ENCODE measurements at regions not wholly inside any gene's neighbourhood (a gene's known extent, or its start where the extent isn't known, plus 50 kb on each side); places are given as distances from the start of the nearest gene placed in this dataset.

DNA sequence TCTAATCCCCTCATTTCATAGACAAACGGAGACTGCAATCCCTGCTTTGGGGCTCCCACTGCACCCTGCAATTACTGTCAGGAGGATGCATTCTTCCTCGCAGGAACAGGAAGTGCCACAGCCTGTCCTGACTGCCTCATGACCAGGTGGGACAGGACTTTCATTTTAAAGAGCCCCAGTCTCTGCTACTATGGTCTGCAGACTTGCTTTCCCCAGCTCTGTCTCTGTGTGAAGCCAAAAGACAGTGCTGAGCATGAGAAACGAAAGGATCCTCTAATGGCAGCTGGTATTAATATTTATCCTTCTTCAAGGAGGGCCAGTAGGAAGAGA lies 60.0 kb upstream of the PNMA1 start:
- peaks cover 3 to 47% (median 23%) of the 10 kb centered on the region in 4 donors for H3K4me1 ChIP-seq (ENCODE audit: control insufficient read depth in 4 of 4, insufficient read depth in 4 of 4, low read length in 3 of 4)
- no peaks in the 10 kb centered on the region for H3K27me3 ChIP-seq (ENCODE audit: control insufficient read depth in 4 of 4, insufficient read depth in 4 of 4, low read length in 3 of 4)
- no peak for TF ChIP-seq RAD21 (IDR thresholded peaks at IDR 0.05)
- TF ChIP-seq, protein P1, sequence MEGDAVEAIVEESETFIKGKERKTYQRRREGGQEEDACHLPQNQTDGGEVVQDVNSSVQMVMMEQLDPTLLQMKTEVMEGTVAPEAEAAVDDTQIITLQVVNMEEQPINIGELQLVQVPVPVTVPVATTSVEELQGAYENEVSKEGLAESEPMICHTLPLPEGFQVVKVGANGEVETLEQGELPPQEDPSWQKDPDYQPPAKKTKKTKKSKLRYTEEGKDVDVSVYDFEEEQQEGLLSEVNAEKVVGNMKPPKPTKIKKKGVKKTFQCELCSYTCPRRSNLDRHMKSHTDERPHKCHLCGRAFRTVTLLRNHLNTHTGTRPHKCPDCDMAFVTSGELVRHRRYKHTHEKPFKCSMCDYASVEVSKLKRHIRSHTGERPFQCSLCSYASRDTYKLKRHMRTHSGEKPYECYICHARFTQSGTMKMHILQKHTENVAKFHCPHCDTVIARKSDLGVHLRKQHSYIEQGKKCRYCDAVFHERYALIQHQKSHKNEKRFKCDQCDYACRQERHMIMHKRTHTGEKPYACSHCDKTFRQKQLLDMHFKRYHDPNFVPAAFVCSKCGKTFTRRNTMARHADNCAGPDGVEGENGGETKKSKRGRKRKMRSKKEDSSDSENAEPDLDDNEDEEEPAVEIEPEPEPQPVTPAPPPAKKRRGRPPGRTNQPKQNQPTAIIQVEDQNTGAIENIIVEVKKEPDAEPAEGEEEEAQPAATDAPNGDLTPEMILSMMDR (IDR thresholded peaks at IDR 0.05; ENCODE audit: low read depth, low read length, missing input control): no peak
- TF ChIP-seq EGR1 (IDR thresholded peaks at IDR 0.05; ENCODE audit: low read depth in 2 of 2): no peak
- no peak for TF ChIP-seq JUND (IDR thresholded peaks at IDR 0.05)
- no peak for TF ChIP-seq FOXA1 (IDR thresholded peaks at IDR 0.05)
- TF ChIP-seq TAF1 (conservative IDR thresholded peaks at IDR 0.05): no peak
- no peak for TF ChIP-seq YY1 (IDR thresholded peaks at IDR 0.05)
- TF ChIP-seq, protein P2, sequence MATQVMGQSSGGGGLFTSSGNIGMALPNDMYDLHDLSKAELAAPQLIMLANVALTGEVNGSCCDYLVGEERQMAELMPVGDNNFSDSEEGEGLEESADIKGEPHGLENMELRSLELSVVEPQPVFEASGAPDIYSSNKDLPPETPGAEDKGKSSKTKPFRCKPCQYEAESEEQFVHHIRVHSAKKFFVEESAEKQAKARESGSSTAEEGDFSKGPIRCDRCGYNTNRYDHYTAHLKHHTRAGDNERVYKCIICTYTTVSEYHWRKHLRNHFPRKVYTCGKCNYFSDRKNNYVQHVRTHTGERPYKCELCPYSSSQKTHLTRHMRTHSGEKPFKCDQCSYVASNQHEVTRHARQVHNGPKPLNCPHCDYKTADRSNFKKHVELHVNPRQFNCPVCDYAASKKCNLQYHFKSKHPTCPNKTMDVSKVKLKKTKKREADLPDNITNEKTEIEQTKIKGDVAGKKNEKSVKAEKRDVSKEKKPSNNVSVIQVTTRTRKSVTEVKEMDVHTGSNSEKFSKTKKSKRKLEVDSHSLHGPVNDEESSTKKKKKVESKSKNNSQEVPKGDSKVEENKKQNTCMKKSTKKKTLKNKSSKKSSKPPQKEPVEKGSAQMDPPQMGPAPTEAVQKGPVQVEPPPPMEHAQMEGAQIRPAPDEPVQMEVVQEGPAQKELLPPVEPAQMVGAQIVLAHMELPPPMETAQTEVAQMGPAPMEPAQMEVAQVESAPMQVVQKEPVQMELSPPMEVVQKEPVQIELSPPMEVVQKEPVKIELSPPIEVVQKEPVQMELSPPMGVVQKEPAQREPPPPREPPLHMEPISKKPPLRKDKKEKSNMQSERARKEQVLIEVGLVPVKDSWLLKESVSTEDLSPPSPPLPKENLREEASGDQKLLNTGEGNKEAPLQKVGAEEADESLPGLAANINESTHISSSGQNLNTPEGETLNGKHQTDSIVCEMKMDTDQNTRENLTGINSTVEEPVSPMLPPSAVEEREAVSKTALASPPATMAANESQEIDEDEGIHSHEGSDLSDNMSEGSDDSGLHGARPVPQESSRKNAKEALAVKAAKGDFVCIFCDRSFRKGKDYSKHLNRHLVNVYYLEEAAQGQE (IDR thresholded peaks at IDR 0.05): no peak
- no peak for TF ChIP-seq ATF3 (IDR thresholded peaks at IDR 0.05)
- TF ChIP-seq NR2F2 (IDR thresholded peaks at IDR 0.05): no peak
- no peak for TF ChIP-seq HNF4A (conservative IDR thresholded peaks at IDR 0.05)
- TF ChIP-seq FOXA2 (IDR thresholded peaks at IDR 0.05): no peak
- WGBS: 70% methylated on average over 3 of the region's 3 CpGs
- no peaks in the 10 kb centered on the region for H3K9me3 ChIP-seq (ENCODE audit: control insufficient read depth in 4 of 4, low read length in 3 of 4)
- DNase-seq (ENCODE audit: low spot score): no peak
- no peak overlapping the region for H3K27ac ChIP-seq (ENCODE audit: low read depth in 1 of 2, low read length in 2 of 2)
- H3K4me3 ChIP-seq (ENCODE audit: low read depth in 1 of 3, low read length in 3 of 3): no peak overlapping the region
- no peaks in the 10 kb centered on the region for H3K36me3 ChIP-seq (ENCODE audit: control insufficient read depth in 4 of 4, insufficient read depth in 3 of 4, low read depth in 1 of 4, low read length in 3 of 4)
- H3K9ac ChIP-seq (ENCODE audit: low read depth in 1 of 2, low read length in 2 of 2): no peak overlapping the region

GRCh38 chr14:73773441-73774240 lies 59.5 kb upstream of the PNMA1 start:
- no peak for DNase-seq (ENCODE audit: low spot score)
- peak overlapping the region; percentile 9 to 40 for H3K27ac ChIP-seq (ENCODE audit: low read depth in 1 of 2, low read length in 2 of 2)
- peaks cover 6 to 51% (median 25%) of the 10 kb centered on the region in 4 donors for H3K4me1 ChIP-seq (ENCODE audit: control insufficient read depth in 4 of 4, insufficient read depth in 4 of 4, low read length in 3 of 4)
- H3K9ac ChIP-seq (ENCODE audit: low read depth in 1 of 2, low read length in 2 of 2): no peak overlapping the region
- TF ChIP-seq HNF4G (IDR thresholded peaks at IDR 0.05) (no peak), RXRA (IDR thresholded peaks at IDR 0.05) (no peak), HNF4A (conservative IDR thresholded peaks at IDR 0.05) (no peak), ZBTB33 (IDR thresholded peaks at IDR 0.05) (no peak), EGR1 (IDR thresholded peaks at IDR 0.05; ENCODE audit: low read depth in 2 of 2) (no peak), GABPA (IDR thresholded peaks at IDR 0.05 in 1 of 2, conservative IDR thresholded peaks at IDR 0.05 in 1 of 2) (no peak), FOXA2 (IDR thresholded peaks at IDR 0.05) (no peak)
- TF ChIP-seq, protein P2 (IDR thresholded peaks at IDR 0.05): no peak
- TF ChIP-seq, protein P1 (IDR thresholded peaks at IDR 0.05; ENCODE audit: low read depth, low read length, missing input control): no peak
- TF ChIP-seq, protein P3, sequence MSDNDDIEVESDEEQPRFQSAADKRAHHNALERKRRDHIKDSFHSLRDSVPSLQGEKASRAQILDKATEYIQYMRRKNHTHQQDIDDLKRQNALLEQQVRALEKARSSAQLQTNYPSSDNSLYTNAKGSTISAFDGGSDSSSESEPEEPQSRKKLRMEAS (IDR thresholded peaks at IDR 0.05): no peak
- no peak overlapping the region for H3K4me3 ChIP-seq (ENCODE audit: low read depth in 1 of 3, low read length in 3 of 3)
- H3K36me3 ChIP-seq (ENCODE audit: control insufficient read depth in 4 of 4, insufficient read depth in 3 of 4, low read depth in 1 of 4, low read length in 3 of 4): no peaks in the 10 kb centered on the region
- H3K9me3 ChIP-seq (ENCODE audit: control insufficient read depth in 4 of 4, low read length in 3 of 4): no peaks in the 10 kb centered on the region
- 93% methylated on average over 11 of the region's 11 CpGs for WGBS
- no peaks in the 10 kb centered on the region for H3K27me3 ChIP-seq (ENCODE audit: control insufficient read depth in 4 of 4, insufficient read depth in 4 of 4, low read length in 3 of 4)

Data from liver (tissue), 8 donors.